ENCODE measurements at regions not wholly inside any gene's neighbourhood (a gene's known extent, or its start where the extent isn't known, plus 50 kb on each side); places are given as distances from the start of the nearest gene placed in this dataset.
"Not testable (repeated sequence)": the region's sequence is repeated elsewhere in the genome, so short reads cannot be mapped to it uniquely, and the experiment has no call there.

- Histone ChIP-seq H3K27me3 (ENCODE audit: control insufficient read depth in 2 of 2, insufficient read depth in 2 of 2, low read length in 2 of 2) (no peaks in the 10 kb centered on the region), H3K9me3 (ENCODE audit: control insufficient read depth in 2 of 3, low read length in 3 of 3) (no peaks in the 10 kb centered on the region), H3K4me1 (ENCODE audit: control insufficient read depth in 2 of 2, insufficient read depth in 2 of 2, low read length in 2 of 2) (no peaks in the 10 kb centered on the region), H3K4me3 (ENCODE audit: low read length) (no peak overlapping the region), H3K27ac (ENCODE audit: low read depth, low read length) (no peak overlapping the region), H3K36me3 (ENCODE audit: control insufficient read depth in 2 of 3, insufficient read depth in 3 of 3, low read length in 3 of 3) (no peaks in the 10 kb centered on the region)
- H3K4me1 Mint-ChIP-seq: no peaks in the 10 kb centered on the region
- POLR2A ChIA-PET: no interaction called here
- no peak overlapping the region for H3K27ac Mint-ChIP-seq
- DNase-seq: no peak
- H3K27me3 Mint-ChIP-seq: peaks cover 0 to 8% (median 0%) of the 10 kb centered on the region in 5 donors
- H3K9me3 Mint-ChIP-seq: peaks cover 0 to 7% (median 0%) of the 10 kb centered on the region in 11 donors
- ATAC-seq: no peak
- CTCF ChIA-PET: no interaction called here
- no peaks in the 10 kb centered on the region for H3K36me3 Mint-ChIP-seq
- intact Hi-C loops (cut with micrococcal nuclease): no loop called here
- H3K4me3 Mint-ChIP-seq: no peak overlapping the region
Observed at GRCh38 chr3:137692803-137693431, 71.2 kb upstream of the SOX14 start.

GRCh38 chr3:137693791-137694190 is 70.3 kb upstream of the SOX14 start:
- Histone ChIP-seq H3K9me3 (ENCODE audit: control insufficient read depth in 2 of 3, low read length in 3 of 3) (no peaks in the 10 kb centered on the region), H3K4me1 (ENCODE audit: control insufficient read depth in 2 of 2, insufficient read depth in 2 of 2, low read length in 2 of 2) (no peaks in the 10 kb centered on the region), H3K4me3 (ENCODE audit: low read length) (no peak overlapping the region), H3K27ac (ENCODE audit: low read depth, low read length) (no peak overlapping the region), H3K36me3 (ENCODE audit: control insufficient read depth in 2 of 3, insufficient read depth in 3 of 3, low read length in 3 of 3) (no peaks in the 10 kb centered on the region), H3K27me3 (ENCODE audit: control insufficient read depth in 2 of 2, insufficient read depth in 2 of 2, low read length in 2 of 2) (no peaks in the 10 kb centered on the region)
- Mint-ChIP-seq H3K4me3 (no peak overlapping the region), H3K4me1 (no peaks in the 10 kb centered on the region), H3K9me3 (peaks cover 0 to 7% (median 0%) of the 10 kb centered on the region in 11 donors), H3K27ac (no peak overlapping the region), H3K36me3 (no peaks in the 10 kb centered on the region), H3K27me3 (peaks cover 0 to 8% (median 0%) of the 10 kb centered on the region in 5 donors)
- intact Hi-C loops (cut with micrococcal nuclease): no loop called here
- no peak for ATAC-seq
- ChIA-PET CTCF (no interaction called here), POLR2A (no interaction called here)
- DNase-seq: no peak

GRCh38 chr3:137694836-137695235 is 69.3 kb upstream of the SOX14 start:
- no peak for ATAC-seq
- H3K27ac ChIP-seq (ENCODE audit: low read depth, low read length): no peak overlapping the region
- no peaks in the 10 kb centered on the region for H3K4me1 ChIP-seq (ENCODE audit: control insufficient read depth in 2 of 2, insufficient read depth in 2 of 2, low read length in 2 of 2)
- no peaks in the 10 kb centered on the region for H3K4me1 Mint-ChIP-seq
- no peaks in the 10 kb centered on the region for H3K36me3 ChIP-seq (ENCODE audit: control insufficient read depth in 2 of 3, insufficient read depth in 3 of 3, low read length in 3 of 3)
- intact Hi-C loops (cut with micrococcal nuclease): no loop called here
- no peak overlapping the region for H3K4me3 ChIP-seq (ENCODE audit: low read length)
- ChIA-PET CTCF (no interaction called here), POLR2A (no interaction called here)
- no peak overlapping the region for H3K27ac Mint-ChIP-seq
- no peak overlapping the region for H3K4me3 Mint-ChIP-seq
- DNase-seq: no peak
- H3K36me3 Mint-ChIP-seq: no peaks in the 10 kb centered on the region
- H3K27me3 Mint-ChIP-seq: peaks cover 0 to 6% (median 0%) of the 10 kb centered on the region in 5 donors
- H3K27me3 ChIP-seq (ENCODE audit: control insufficient read depth in 2 of 2, insufficient read depth in 2 of 2, low read length in 2 of 2): no peaks in the 10 kb centered on the region
- H3K9me3 Mint-ChIP-seq: peaks cover 0 to 13% (median 1%) of the 10 kb centered on the region in 11 donors
- H3K9me3 ChIP-seq (ENCODE audit: control insufficient read depth in 2 of 3, low read length in 3 of 3): no peaks in the 10 kb centered on the region

- ChIA-PET CTCF (no interaction called here), POLR2A (no interaction called here)
- Mint-ChIP-seq H3K4me1 (no peaks in the 10 kb centered on the region), H3K27ac (no peak overlapping the region), H3K9me3 (peaks cover 0 to 13% (median 1%) of the 10 kb centered on the region in 11 donors), H3K36me3 (no peaks in the 10 kb centered on the region), H3K4me3 (no peak overlapping the region), H3K27me3 (peaks cover 0 to 6% (median 0%) of the 10 kb centered on the region in 5 donors)
- Histone ChIP-seq H3K4me1 (ENCODE audit: control insufficient read depth in 2 of 2, insufficient read depth in 2 of 2, low read length in 2 of 2) (no peaks in the 10 kb centered on the region), H3K27me3 (ENCODE audit: control insufficient read depth in 2 of 2, insufficient read depth in 2 of 2, low read length in 2 of 2) (no peaks in the 10 kb centered on the region), H3K9me3 (ENCODE audit: control insufficient read depth in 2 of 3, low read length in 3 of 3) (no peaks in the 10 kb centered on the region), H3K36me3 (ENCODE audit: control insufficient read depth in 2 of 3, insufficient read depth in 3 of 3, low read length in 3 of 3) (no peaks in the 10 kb centered on the region), H3K27ac (ENCODE audit: low read depth, low read length) (no peak overlapping the region), H3K4me3 (ENCODE audit: low read length) (no peak overlapping the region)
- no peak for ATAC-seq
- intact Hi-C loops (cut with micrococcal nuclease): no loop called here
- no peak for DNase-seq
Observed at GRCh38 chr3:137695351-137695750, 68.8 kb upstream of the SOX14 start.

GRCh38 chr3:137709011-137709601 is 55.0 kb upstream of the SOX14 start:
- Histone ChIP-seq H3K4me3 (ENCODE audit: low read length) (no peak overlapping the region), H3K27me3 (ENCODE audit: control insufficient read depth in 2 of 2, insufficient read depth in 2 of 2, low read length in 2 of 2) (no peaks in the 10 kb centered on the region), H3K27ac (ENCODE audit: low read depth, low read length) (no peak overlapping the region), H3K36me3 (ENCODE audit: control insufficient read depth in 2 of 3, insufficient read depth in 3 of 3, low read length in 3 of 3) (no peaks in the 10 kb centered on the region), H3K9me3 (ENCODE audit: control insufficient read depth in 2 of 3, low read length in 3 of 3) (no peaks in the 10 kb centered on the region), H3K4me1 (ENCODE audit: control insufficient read depth in 2 of 2, insufficient read depth in 2 of 2, low read length in 2 of 2) (no peaks in the 10 kb centered on the region)
- H3K4me1 Mint-ChIP-seq: no peaks in the 10 kb centered on the region
- intact Hi-C loops (cut with micrococcal nuclease): no loop called here
- CTCF ChIA-PET: no interaction called here
- no peaks in the 10 kb centered on the region for H3K36me3 Mint-ChIP-seq
- peaks cover 0 to 21% (median 8%) of the 10 kb centered on the region in 5 donors for H3K27me3 Mint-ChIP-seq
- H3K27ac Mint-ChIP-seq: no peak overlapping the region
- POLR2A ChIA-PET: no interaction called here
- H3K9me3 Mint-ChIP-seq: peaks cover 1 to 26% (median 6%) of the 10 kb centered on the region in 11 donors
- DNase-seq (no peak), ATAC-seq (no peak)
- H3K4me3 Mint-ChIP-seq: no peak overlapping the region

- H3K4me3 ChIP-seq (ENCODE audit: low read length); ATAC-seq; H3K27ac ChIP-seq (ENCODE audit: low read depth, low read length); H3K36me3 ChIP-seq (ENCODE audit: control insufficient read depth in 2 of 3, insufficient read depth in 3 of 3, low read length in 3 of 3); H3K36me3 Mint-ChIP-seq; DNase-seq; CTCF ChIA-PET; H3K27me3 Mint-ChIP-seq; H3K4me1 Mint-ChIP-seq; H3K4me1 ChIP-seq (ENCODE audit: control insufficient read depth in 2 of 2, insufficient read depth in 2 of 2, low read length in 2 of 2); H3K4me3 Mint-ChIP-seq; H3K27me3 ChIP-seq (ENCODE audit: control insufficient read depth in 2 of 2, insufficient read depth in 2 of 2, low read length in 2 of 2); H3K9me3 ChIP-seq (ENCODE audit: control insufficient read depth in 2 of 3, low read length in 3 of 3); POLR2A ChIA-PET; intact Hi-C loops (cut with micrococcal nuclease); H3K27ac Mint-ChIP-seq: not testable (repeated sequence)
- peaks cover 5 to 31% (median 13%) of the 10 kb centered on the region in 11 donors for H3K9me3 Mint-ChIP-seq
Observed at GRCh38 chr3:137713965-137714364, 50.1 kb upstream of the SOX14 start.

Data from naive thymus-derived CD4-positive, alpha-beta T cell (primary cell).